Stimulated activated CD4-positive, alpha-beta T cell treated with anti-CD3 and anti-CD28 coated beads, Interleukin-4, amount 100 ng/mL, for 4 hours (primary cell): ENCODE measurements at regions not wholly inside any gene's neighbourhood (a gene's known extent, or its start where the extent isn't known, plus 50 kb on each side); places are given as distances from the start of the nearest gene placed in this dataset.
"Not testable (repeated sequence)": the region's sequence is repeated elsewhere in the genome, so short reads cannot be mapped to it uniquely, and the experiment has no call there.

ENCODE experiments used
- DNase-seq, 2 experiments: peaks; one replicate each; pipeline ENCODE4 v3.0.0-alpha.2; 2020

GRCh38 chr22:48717076-48717810, 1110.4 kb downstream of the BRD1 start:
- no peak for DNase-seq

- not testable (repeated sequence) for DNase-seq
Measured at GRCh38 chr22:48716154-48716553, 1111.5 kb downstream of the BRD1 start.

DNA sequence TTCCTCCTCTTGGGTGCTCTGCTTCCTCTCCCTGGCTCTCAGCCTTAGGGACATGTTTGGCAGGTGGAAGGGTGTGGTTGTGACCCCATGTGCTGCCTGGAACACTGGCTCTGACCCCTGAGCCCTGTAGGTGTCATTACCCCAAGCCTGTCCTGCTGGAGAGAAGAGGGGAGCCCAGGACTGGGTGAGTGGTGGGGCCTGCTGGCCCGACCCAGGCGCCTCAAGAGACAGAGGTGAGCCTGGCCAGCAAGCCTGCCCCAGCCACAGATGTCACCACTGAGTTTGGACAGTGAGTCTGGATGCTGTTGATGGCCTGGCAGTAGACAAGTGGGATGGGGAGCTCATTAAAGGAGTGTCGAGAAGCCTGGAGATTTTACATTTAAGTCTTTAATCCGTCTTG, 1112.2 kb downstream of the BRD1 start:
- no peak for DNase-seq

- DNase-seq = no peak
Measured at GRCh38 chr22:48714231-48714630, 1113.4 kb downstream of the BRD1 start.

DNA sequence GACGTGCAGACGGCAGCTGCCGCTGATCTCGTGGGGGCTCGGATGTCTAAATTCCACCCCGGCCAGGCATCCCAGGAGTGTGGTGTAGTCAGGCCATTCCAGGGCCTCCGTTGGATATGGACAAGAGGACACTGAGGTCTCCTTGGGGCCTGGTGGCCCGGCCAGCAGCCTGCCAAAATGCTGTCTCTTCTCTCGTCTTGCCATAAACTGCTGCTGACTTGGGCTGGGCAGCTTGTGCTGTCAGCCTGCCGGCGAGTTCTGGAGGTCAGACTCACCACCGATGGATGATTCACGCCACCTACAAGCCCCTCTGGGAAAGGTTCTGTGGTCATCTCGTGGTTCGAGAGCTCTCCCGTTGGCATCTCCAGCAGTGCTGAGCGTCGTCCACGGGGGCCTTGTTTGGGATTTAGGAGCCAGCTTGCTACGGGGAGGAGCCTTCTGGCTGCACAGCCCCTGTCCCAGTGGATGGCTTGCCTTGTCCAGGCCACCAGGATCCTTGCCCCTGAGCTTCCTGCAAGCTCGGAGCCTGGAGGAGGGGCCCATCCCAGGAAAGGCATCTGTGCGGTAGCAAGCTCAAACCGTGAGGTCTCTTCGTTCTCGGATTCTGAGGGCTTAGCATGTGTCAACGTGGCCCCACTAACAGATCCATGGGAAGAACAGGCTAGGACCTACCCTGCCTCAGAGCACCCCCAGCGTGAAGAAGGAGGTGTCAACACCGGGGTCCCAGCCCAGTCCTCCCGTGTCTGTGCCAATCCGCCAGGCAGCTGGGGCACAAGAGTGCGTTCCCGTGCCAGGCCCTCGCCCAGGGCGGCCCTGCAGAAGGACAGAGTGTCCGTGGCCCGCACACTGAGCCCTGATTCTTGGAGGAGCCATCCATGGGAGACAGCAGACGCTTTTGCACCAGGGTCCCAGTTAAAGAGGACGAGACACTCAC, 1114.1 kb downstream of the BRD1 start:
- no peak for DNase-seq

- DNase-seq = no peak
Measured at GRCh38 chr22:48712558-48713271, 1115.0 kb downstream of the BRD1 start.

- DNase-seq = no peak
Measured at GRCh38 chr22:48711669-48712068, 1116.0 kb downstream of the BRD1 start.

GRCh38 chr22:48711031-48711431, 1116.6 kb downstream of the BRD1 start:
- no peak for DNase-seq

DNA sequence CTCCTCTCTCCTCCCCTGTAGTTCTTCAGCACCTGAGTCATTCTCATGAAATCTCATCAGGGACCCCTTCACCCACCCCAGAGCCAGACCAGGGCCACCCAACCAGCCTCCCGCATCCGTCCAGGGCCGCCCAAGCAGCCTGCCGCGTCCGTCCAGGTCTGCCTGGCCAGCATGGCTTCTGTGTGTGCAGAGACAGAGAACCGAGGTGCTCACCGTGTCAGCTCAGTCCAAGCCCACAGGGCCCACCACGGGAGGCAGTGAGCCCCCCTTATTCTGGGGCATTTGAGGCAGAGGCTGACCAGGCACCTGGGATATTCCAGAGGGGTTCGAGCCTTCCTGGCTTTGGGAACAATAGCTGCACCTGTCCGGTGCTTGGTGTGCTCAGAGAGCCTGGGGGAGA, 1117.3 kb downstream of the BRD1 start:
- no peak for DNase-seq

GRCh38 chr22:48709976-48710375, 1117.7 kb downstream of the BRD1 start:
- no peak for DNase-seq

DNA sequence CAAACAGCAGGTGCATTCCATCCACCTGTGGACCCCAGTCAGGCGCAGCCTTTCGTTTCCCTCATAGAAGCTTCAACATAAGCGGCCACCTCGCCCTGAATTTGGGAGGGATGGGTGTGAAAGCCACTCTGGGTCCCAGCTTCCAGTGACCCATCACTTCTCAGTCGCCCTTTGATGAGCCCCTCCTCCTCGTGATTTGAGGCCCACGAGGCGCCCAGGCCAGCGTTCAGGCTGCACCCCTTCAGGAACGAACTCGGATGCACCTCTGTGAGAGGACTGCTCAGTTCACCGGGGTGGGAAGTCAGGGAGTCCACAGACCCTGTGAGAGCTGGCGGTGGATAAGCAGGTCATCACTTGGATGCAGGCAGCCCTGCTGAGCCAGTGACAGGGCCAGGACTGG, 1118.2 kb downstream of the BRD1 start:
- no peak for DNase-seq

GRCh38 chr22:48708558-48709245, 1119.0 kb downstream of the BRD1 start:
- DNase-seq = no peak

DNA sequence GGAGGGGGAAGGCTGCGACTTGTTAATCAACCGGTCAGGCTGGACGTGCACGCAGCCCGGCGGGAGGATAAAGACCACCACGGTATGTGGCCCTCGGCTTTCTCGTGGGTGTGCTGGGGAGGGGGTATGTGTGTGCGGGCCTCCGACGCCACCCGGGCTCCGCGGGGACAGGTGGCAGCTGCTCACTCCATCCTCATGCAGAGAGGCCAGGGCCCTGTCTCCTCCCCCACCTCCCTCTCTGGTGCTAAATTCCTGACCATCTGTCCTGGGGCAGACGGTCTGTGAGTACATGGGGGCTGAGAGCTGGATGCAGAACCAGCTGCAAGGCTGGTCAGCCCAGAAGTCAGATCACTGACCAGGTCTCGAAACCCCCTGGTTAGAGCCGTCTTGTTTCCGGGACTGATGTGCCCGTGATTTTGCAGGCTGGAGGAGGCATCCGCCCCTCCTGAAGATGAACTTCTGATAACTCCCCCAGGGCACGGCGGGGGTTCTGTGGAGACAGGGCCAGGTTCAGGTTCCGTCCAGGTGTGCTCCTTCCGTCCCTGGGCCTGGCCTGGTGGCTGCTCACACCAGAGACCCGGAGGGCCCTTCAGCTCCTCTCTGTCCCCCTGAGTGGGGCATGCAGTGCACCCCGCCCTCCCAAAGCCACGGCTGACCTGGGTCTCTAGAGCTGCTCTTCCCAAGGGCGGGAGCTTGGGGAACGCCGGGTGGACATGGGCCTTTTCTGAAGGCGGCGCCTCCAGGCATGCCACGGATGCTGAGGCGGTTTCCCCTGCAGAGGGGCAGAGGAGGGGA, 1119.7 kb downstream of the BRD1 start:
- no peak for DNase-seq

GRCh38 chr22:48706934-48707762, 1120.5 kb downstream of the BRD1 start:
- no peak for DNase-seq

DNA sequence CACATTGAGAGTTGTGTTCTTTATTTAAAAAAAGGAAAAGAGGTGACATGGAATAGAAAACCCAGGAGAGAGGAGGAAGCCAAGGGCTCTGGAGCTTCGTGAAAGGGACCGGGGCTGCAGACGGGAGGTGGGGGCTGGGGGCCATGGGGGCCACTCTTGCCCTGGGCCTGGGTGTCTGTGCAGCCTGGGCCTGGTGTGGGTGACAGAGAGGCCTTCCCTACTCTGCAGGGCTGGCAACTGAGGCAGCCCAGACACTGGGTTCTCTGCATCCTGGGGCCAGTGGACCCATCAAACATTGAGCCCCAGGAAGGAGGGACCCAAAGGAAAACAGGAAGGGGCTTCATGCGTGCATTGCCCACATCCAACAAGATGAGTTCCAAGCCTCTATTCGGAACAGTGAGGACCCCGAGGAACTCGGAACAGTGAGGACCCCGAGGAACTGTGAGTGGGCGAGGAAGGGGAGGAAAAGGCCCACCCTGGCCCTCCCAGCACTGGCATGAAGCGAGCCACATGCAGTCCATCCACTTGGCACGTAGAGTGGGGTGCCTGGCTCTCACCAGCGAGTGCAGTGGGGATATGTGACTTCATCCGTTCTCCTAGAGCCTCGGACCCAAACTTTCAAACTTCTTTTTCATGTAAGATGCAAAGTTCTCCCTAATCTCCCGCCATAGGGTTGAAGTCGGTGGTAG, 1121.6 kb downstream of the BRD1 start:
- DNase-seq = no peak

- DNase-seq = no peak
Measured at GRCh38 chr22:48705159-48705916, 1122.3 kb downstream of the BRD1 start.

DNA sequence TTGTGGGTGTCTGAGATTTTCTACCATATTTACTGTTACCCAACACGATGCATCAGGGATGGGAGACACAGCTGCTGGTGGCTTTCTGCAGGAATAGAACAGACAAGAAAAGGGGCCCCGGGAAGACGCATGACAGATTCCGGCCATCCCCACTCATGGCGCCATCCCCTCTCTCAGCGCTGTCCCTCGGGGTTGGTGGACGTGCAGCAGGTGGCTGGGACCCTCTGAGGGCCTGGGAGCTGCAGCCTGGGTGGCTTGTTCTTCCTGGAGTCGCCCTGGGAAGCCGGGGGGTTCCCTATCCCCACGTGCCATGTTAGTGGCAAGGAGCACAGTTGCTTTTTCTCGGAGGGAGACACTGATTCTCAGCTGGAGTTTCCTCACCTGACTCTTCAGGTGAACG, 1123.3 kb downstream of the BRD1 start:
- no peak for DNase-seq

DNA sequence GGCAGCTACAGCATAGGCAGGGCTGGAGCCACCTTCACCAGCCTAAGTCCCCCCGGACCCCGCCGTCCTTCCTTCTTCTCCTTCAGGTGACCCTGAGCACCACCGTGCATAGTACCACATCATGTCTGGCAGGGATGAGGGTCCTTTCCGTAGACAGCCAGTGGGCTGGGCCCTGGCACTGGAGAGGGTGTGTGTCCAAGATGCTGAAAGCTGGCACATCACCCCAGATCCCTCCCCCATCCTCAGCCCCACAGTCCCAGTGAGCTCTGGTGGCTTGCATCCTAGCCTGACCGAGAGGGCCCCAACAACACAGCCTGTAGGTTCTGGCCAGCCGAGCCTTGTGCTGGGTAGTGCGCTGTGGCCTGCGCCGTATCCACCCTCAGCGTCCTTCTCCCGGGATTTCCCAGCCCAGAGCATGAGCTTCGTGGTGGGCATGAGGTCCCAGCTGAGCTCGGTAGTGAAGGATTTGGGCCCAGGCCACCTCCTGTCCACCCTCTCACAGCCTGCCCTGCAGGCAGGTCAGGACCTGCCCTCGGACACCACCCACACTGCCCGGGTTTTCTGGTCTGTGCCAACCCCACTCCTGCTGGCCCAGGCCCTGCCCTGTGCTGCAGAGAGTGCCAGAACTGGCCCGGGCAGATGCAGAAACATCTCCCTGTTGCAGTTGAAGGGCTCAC, 1124.3 kb downstream of the BRD1 start:
- no peak for DNase-seq
